ENCODE measurements at regions not wholly inside any gene's neighbourhood (a gene's known extent, or its start where the extent isn't known, plus 50 kb on each side); places are given as distances from the start of the nearest gene placed in this dataset.

DNA sequence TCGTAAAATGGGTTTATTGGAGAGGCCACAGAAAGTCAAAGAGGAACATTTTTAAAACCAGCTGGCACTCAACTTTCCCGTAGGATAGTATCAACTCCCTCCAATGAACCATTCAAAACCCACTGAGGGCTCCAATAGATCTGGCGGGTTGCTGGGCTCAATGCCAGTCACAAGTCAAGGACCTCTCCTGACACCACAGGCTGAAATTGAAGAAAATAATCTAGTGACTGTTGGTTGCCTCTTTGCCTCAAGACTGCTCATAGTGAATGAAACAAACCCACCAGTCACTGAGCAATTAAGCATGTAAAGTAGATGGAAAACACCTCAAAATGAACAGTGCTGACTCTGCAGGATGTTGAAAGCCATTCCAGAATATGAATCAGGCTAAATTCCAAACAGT is 500.6 kb upstream of the AGTR1 start:
- Mint-ChIP-seq H3K36me3 (ENCODE audit: insufficient read depth) (no peaks in the 10 kb centered on the region), H3K27me3 (ENCODE audit: low read depth) (no peaks in the 10 kb centered on the region), H3K9me3 (peaks cover 13% of the 10 kb centered on the region), H3K4me1 (ENCODE audit: low read depth) (no peaks in the 10 kb centered on the region), H3K4me3 (no peak overlapping the region)
- ATAC-seq (no peak), DNase-seq (no peak)

DNA sequence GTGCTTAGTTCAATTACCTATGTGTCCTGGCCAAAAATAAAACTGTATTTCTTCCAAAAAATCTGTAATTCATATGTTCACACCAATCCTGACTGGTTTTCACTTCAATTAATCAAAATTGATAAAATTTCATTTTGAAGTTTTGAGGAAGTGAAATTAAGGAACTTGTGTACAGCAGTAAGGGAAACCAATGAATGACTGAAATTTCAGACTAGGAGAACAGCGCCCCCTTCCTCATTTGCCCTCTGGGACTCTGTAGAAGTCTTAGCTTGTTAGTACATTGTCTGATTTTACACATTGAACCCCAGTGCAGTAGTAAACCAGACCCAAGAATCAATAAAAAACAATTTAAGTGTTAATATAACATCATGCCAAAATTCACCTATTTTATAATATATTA is 495.3 kb upstream of the AGTR1 start:
- Mint-ChIP-seq H3K27me3 (ENCODE audit: low read depth) (no peaks in the 10 kb centered on the region), H3K4me3 (no peak overlapping the region), H3K36me3 (ENCODE audit: insufficient read depth) (no peaks in the 10 kb centered on the region), H3K4me1 (ENCODE audit: low read depth) (no peaks in the 10 kb centered on the region), H3K9me3 (peaks cover 14% of the 10 kb centered on the region)
- no peak for DNase-seq
- no peak for ATAC-seq

DNA sequence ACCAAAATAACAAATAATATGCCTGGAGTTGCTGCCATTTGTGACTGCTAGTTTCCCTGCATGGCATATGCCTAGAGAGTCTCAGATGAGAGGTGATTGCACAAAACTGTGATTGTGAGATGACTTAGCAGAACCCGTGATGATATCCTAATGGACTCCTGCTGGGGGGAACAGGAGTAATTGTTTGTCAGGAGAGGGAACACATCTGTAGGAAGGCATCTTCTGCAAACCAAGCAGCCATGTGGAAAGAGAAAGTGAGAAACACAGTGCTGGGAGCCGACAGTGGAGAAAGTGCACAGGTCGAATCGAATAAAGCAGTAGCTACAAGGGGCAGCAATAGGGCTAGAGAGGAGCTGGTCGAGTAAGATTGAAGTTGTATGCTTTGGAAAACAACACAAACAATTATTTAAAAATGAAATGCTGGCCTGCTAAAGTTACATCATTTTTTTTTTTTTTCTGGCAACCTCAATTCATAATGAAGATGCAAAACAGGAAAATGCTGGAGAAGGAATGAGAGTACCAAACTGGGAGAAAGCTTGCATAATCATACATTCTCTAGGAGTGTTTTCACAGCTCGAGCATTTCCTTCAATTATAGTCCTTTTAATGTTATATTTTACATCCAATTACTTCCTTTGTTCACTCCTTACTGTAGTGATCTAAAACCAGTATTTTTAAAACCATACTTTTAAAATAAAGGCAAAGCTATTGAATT is 494.2 kb upstream of the AGTR1 start:
- H3K4me1 Mint-ChIP-seq (ENCODE audit: low read depth) = no peaks in the 10 kb centered on the region
- no peaks in the 10 kb centered on the region for H3K36me3 Mint-ChIP-seq (ENCODE audit: insufficient read depth)
- no peak overlapping the region for H3K4me3 Mint-ChIP-seq
- no peak for ATAC-seq
- H3K9me3 Mint-ChIP-seq = peaks cover 14% of the 10 kb centered on the region
- DNase-seq = no peak
- no peaks in the 10 kb centered on the region for H3K27me3 Mint-ChIP-seq (ENCODE audit: low read depth)

DNA sequence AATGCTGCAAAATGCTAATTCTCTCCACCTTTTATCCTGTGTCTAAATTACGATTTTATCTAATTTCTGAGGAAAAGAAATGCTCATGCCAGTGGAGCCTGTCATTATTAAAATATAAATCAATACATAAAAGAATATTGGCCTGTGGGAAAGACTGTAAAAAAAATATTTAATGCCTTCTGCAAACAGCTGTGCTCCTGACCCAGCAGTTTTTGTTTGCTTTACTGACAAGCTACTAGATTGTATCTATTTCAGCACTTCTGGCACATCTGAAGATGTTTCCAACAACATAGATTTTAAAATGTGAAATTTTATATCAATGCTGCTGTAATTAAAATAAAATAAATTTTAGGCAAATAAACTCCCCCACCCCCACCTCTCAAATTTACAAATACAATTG is 493.6 kb upstream of the AGTR1 start:
- Mint-ChIP-seq H3K4me1 (ENCODE audit: low read depth) (no peaks in the 10 kb centered on the region), H3K36me3 (ENCODE audit: insufficient read depth) (no peaks in the 10 kb centered on the region), H3K4me3 (no peak overlapping the region), H3K27me3 (ENCODE audit: low read depth) (no peaks in the 10 kb centered on the region), H3K9me3 (peaks cover 14% of the 10 kb centered on the region)
- no peak for DNase-seq
- ATAC-seq = no peak

DNA sequence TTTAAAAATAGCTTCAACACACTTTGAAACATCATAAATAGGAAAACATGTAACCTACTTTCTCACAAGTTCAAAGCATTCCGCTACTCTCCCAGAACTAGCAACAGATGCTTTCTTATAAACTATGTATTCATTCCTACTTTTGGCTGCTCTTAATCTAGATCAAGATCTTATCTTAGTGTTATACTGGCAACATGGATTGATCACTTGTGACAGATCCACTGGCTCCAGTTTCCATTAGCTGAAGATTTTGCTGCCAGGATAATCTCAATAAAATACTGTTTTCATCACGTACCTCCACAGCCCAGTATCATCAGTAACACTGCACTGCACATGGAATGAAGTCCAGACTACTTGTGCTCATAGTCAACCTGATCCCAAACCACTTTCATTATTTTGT is 491.7 kb upstream of the AGTR1 start:
- no peaks in the 10 kb centered on the region for H3K36me3 Mint-ChIP-seq (ENCODE audit: insufficient read depth)
- no peaks in the 10 kb centered on the region for H3K4me1 Mint-ChIP-seq (ENCODE audit: low read depth)
- DNase-seq (no peak), ATAC-seq (no peak)
- H3K27me3 Mint-ChIP-seq (ENCODE audit: low read depth) = no peaks in the 10 kb centered on the region
- no peak overlapping the region for H3K4me3 Mint-ChIP-seq
- peaks cover 7% of the 10 kb centered on the region for H3K9me3 Mint-ChIP-seq

DNA sequence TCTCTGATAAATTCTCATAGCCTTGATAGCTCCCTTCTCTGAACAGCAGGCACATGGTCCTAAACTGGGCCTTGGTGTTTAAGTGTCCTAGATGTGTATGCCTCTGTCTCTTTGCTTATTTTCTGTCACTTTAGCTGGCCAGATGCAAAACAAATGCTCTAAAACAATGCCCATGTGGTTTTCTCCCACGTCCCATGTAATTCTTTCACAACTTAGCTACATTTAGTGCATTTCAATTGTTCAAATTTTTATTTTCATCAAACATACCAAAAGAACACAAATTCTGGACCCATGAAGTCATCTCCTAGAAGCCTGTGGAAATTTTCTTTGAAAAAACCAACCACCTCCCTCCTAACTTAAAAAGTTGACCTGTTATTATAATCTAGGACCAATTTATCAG is 491.3 kb upstream of the AGTR1 start:
- H3K36me3 Mint-ChIP-seq (ENCODE audit: insufficient read depth) = no peaks in the 10 kb centered on the region
- no peaks in the 10 kb centered on the region for H3K27me3 Mint-ChIP-seq (ENCODE audit: low read depth)
- no peak for ATAC-seq
- peaks cover 7% of the 10 kb centered on the region for H3K9me3 Mint-ChIP-seq
- no peak for DNase-seq
- H3K4me3 Mint-ChIP-seq = no peak overlapping the region
- H3K4me1 Mint-ChIP-seq (ENCODE audit: low read depth) = no peaks in the 10 kb centered on the region

DNA sequence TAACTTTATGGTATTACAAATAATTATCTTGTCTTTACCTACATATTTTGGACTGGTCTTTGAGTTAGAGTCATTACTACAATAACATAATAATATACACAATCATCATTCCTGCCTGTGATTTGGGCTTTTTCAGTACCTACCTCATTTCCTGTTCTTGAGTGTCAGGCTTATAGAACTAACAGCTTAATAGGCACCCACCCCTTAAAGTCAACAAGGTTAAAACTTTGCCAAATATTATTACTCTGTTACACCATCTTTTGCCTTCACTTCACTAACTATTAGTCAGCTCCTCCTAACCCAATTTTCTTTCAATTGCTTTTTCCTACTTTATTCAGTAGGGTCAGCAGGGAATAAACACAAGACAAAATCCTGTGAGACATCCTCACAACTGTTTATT is 488.7 kb upstream of the AGTR1 start:
- H3K9me3 Mint-ChIP-seq = peaks cover 7% of the 10 kb centered on the region
- no peak overlapping the region for H3K4me3 Mint-ChIP-seq
- no peak for ATAC-seq
- DNase-seq = no peak
- H3K27me3 Mint-ChIP-seq (ENCODE audit: low read depth) = no peaks in the 10 kb centered on the region
- H3K36me3 Mint-ChIP-seq (ENCODE audit: insufficient read depth) = no peaks in the 10 kb centered on the region
- H3K4me1 Mint-ChIP-seq (ENCODE audit: low read depth) = no peaks in the 10 kb centered on the region

DNA sequence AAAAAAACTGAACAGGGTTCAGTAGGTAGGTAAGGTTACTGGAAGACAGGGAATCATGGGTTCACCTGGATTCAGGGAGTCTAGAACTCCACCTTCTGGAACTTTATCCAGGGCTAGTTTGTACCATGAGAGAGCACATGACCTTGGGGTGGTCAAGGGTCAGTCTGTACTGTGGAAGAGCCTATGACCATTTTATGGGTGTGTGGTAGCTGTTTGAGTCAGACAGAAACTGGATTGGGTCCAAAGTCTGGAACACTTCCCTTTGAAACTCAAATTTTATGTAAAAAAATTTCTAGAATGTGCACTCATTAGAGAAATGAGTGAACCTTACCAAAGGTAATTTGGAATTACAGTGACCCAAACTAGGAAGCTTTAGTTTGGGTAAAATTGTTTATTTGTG is 486.0 kb upstream of the AGTR1 start:
- no peak overlapping the region for H3K4me3 Mint-ChIP-seq
- H3K4me1 Mint-ChIP-seq (ENCODE audit: low read depth) = no peaks in the 10 kb centered on the region
- no peak for ATAC-seq
- H3K9me3 Mint-ChIP-seq = no peaks in the 10 kb centered on the region
- no peak for DNase-seq
- no peaks in the 10 kb centered on the region for H3K36me3 Mint-ChIP-seq (ENCODE audit: insufficient read depth)
- no peaks in the 10 kb centered on the region for H3K27me3 Mint-ChIP-seq (ENCODE audit: low read depth)

DNA sequence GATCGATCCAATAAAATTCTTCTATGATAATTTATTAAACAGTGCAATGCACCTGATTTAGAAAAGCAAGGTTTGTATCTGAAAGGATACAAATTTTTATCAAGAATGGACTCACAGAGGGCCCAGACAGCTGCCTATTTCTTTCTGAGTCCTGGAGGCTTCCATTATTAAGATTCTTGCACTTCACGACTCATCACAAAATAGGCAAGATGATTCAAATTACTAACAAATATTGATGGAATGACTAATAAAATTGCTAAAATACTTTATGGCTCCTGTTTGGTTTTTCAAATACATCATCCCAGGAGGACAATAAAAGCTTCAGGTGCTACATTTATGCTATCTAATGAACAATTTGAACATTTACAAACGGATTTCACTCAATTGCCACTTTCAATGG is 483.0 kb upstream of the AGTR1 start:
- Mint-ChIP-seq H3K9me3 (no peaks in the 10 kb centered on the region), H3K4me1 (ENCODE audit: low read depth) (no peaks in the 10 kb centered on the region), H3K27me3 (ENCODE audit: low read depth) (no peaks in the 10 kb centered on the region), H3K4me3 (no peak overlapping the region), H3K36me3 (ENCODE audit: insufficient read depth) (no peaks in the 10 kb centered on the region)
- ATAC-seq = no peak
- no peak for DNase-seq

DNA sequence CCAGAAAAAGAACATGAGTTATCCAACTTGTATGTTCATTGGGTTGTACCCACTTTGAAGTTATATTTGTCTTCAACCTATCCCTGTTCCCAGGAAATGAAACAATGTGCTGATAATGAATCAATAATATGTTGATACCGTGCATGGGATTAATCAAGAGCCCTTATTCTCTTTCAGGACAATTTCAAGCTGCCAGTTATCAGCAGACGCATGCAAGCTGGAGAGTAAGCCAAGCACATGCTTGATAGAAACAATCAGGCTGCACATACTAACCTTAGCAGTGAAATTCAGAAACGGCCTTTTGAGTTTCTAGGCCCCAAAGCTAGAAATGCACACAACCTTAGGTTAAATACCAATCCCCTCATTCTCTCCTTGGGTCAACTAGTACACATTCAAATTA is 480.4 kb upstream of the AGTR1 start:
- Mint-ChIP-seq H3K27me3 (ENCODE audit: low read depth) (no peaks in the 10 kb centered on the region), H3K36me3 (ENCODE audit: insufficient read depth) (no peaks in the 10 kb centered on the region), H3K9me3 (no peaks in the 10 kb centered on the region), H3K4me1 (ENCODE audit: low read depth) (no peaks in the 10 kb centered on the region), H3K4me3 (no peak overlapping the region)
- DNase-seq (no peak), ATAC-seq (no peak)

DNA sequence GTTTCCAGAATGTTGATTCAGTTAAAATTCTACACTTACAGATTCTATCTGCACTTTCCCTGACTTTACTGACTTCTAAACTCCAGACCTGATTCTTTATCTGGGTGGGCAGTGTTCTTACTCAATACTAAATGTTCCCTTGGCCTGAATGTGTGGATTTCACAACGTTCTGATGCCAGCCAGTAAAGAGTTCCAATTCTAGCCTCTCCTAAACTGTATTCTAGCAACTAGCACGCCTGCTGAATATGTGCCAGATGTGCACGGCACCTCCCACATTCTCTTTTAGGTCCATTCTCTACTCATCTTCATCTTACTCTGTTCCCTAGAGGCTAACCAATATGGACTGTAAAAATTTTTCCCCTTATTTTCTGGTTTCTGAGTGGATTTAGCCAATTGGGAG is 479.5 kb upstream of the AGTR1 start:
- Mint-ChIP-seq H3K9me3 (no peaks in the 10 kb centered on the region), H3K27me3 (ENCODE audit: low read depth) (no peaks in the 10 kb centered on the region), H3K4me1 (ENCODE audit: low read depth) (no peaks in the 10 kb centered on the region), H3K4me3 (no peak overlapping the region), H3K36me3 (ENCODE audit: insufficient read depth) (no peaks in the 10 kb centered on the region)
- ATAC-seq = no peak
- DNase-seq = no peak

DNA sequence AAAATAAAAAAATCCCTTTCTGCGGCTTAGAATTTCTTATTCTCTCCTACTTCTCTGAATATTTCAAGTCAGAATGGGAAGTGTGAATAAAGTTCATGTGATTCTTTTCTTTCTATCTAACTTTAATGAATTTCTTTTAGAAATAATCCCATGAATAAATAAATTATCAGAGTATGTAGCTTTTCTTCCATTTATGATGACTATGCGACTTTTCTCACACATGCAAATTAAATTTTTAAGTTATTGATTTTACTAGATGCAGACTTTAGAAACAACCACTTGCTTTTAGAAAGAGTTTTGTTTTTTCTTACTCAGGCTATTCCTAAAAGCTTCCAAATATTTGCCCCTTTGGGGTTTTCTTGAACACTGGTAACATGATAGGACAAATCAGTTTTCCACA is 477.7 kb upstream of the AGTR1 start:
- ATAC-seq (no peak), DNase-seq (no peak)
- Mint-ChIP-seq H3K4me1 (ENCODE audit: low read depth) (no peaks in the 10 kb centered on the region), H3K27me3 (ENCODE audit: low read depth) (no peaks in the 10 kb centered on the region), H3K9me3 (no peaks in the 10 kb centered on the region), H3K36me3 (ENCODE audit: insufficient read depth) (no peaks in the 10 kb centered on the region), H3K4me3 (no peak overlapping the region)

DNA sequence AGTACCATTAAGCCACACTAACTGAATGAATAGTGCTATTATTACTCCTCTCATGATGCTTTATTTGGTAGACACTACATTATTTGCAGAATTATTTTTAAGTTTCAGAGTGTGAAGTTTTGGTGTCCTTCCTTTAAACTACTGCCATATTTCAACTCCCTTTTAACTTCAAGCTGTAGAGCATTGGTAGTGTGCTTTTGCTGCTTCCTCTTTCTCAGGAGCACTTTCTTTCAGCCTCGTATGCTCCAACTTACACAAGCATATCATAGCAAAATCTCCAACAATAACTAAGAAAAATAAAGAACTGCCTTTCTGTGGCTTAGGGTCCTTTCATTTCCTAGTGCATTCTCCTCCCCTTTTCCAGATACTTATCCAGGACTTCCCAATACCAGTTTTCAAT is 476.4 kb upstream of the AGTR1 start:
- no peak overlapping the region for H3K4me3 Mint-ChIP-seq
- no peaks in the 10 kb centered on the region for H3K9me3 Mint-ChIP-seq
- no peaks in the 10 kb centered on the region for H3K4me1 Mint-ChIP-seq (ENCODE audit: low read depth)
- H3K36me3 Mint-ChIP-seq (ENCODE audit: insufficient read depth) = no peaks in the 10 kb centered on the region
- ATAC-seq = no peak
- DNase-seq = no peak
- H3K27me3 Mint-ChIP-seq (ENCODE audit: low read depth) = no peaks in the 10 kb centered on the region

DNA sequence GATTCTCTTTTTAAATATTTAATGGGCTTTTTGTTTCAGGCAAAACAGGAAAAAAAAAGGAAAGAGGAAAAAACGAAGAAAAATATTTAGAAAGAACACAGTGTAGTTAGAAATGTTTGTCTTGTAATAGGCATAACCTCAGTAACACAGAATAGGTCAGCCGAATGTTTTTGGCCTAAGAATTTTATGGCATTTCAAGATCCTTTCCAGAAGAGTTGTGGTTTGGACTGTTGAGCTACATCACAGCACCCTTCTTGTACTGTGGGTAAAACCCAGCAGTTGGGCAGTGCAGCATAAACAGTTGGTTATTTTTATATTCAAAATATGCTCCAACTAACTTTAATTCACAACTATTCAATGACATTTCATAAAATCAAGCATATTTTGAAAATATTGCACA is 474.4 kb upstream of the AGTR1 start:
- H3K4me1 Mint-ChIP-seq (ENCODE audit: low read depth) = no peaks in the 10 kb centered on the region
- no peak overlapping the region for H3K4me3 Mint-ChIP-seq
- H3K9me3 Mint-ChIP-seq = no peaks in the 10 kb centered on the region
- DNase-seq = no peak
- no peaks in the 10 kb centered on the region for H3K27me3 Mint-ChIP-seq (ENCODE audit: low read depth)
- no peak for ATAC-seq
- no peaks in the 10 kb centered on the region for H3K36me3 Mint-ChIP-seq (ENCODE audit: insufficient read depth)

DNA sequence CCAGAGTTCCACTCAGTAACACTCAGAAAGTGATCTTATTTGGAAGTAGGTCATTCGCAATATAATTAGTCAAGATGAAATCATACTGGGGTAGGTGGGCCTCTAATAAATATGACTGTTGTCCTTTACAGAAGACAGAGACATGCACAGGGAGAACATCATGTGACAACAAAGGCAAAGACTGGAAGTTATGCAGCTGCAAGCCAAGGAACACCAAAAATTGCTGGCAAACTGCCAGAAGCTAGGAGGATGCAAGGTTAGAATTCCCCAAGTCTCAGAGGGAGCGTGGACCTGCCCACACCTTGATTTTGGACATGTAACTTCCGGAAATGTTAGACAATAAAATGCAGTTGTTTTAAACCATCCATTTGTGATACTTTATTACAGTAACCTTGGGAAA is 471.5 kb upstream of the AGTR1 start:
- Mint-ChIP-seq H3K9me3 (no peaks in the 10 kb centered on the region), H3K4me3 (no peak overlapping the region)

DNA sequence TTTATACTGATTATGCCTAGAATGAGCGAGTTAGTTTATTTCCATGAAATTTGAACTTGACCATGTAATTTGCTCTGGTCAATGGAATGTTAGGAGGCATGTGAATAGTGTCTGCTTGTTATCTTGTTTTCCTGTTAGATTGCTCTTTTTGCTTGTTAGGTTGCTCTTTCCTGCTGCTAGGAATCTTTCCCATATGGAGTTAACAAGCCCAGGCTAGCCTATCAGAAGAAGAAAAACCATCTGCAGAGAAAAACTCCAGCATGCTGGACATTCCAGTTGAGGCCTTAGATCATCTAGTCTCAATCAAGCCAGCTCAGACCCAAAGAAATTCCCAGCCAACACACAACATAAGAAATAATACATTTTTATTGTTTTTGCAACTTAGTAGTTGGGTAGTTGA is 470.2 kb upstream of the AGTR1 start:
- Mint-ChIP-seq H3K4me3 (no peak overlapping the region), H3K36me3 (ENCODE audit: insufficient read depth) (no peaks in the 10 kb centered on the region), H3K4me1 (ENCODE audit: low read depth) (no peaks in the 10 kb centered on the region), H3K27me3 (ENCODE audit: low read depth) (no peaks in the 10 kb centered on the region), H3K9me3 (no peaks in the 10 kb centered on the region)
- no peak for ATAC-seq
- no peak for DNase-seq

More for the DNA sequence above, 471.5 kb upstream of the AGTR1 start:
- DNase-seq (no peak), ATAC-seq (no peak)
- Mint-ChIP-seq H3K36me3 (ENCODE audit: insufficient read depth) (no peaks in the 10 kb centered on the region), H3K27me3 (ENCODE audit: low read depth) (no peaks in the 10 kb centered on the region), H3K4me1 (ENCODE audit: low read depth) (no peaks in the 10 kb centered on the region)

Data from activated T-cell treated with anti-CD3 and anti-CD28 coated beads, Interleukin-2, amount 50 U/mL, for 4 hours (primary cell).